HG02642 (cell line): ENCODE measurements at regions not wholly inside any gene's neighbourhood (a gene's known extent, or its start where the extent isn't known, plus 50 kb on each side); places are given as distances from the start of the nearest gene placed in this dataset.

Experiments
- ATAC-seq: cut with Tn5 transposase; IDR thresholded peaks from one replicate; pipeline ENCODE4 v1.9.1; 2021; ENCODE audit warnings: mild to moderate bottlenecking; ENCODE audit not compliant: unreplicated experiment, poor library complexity

DNA sequence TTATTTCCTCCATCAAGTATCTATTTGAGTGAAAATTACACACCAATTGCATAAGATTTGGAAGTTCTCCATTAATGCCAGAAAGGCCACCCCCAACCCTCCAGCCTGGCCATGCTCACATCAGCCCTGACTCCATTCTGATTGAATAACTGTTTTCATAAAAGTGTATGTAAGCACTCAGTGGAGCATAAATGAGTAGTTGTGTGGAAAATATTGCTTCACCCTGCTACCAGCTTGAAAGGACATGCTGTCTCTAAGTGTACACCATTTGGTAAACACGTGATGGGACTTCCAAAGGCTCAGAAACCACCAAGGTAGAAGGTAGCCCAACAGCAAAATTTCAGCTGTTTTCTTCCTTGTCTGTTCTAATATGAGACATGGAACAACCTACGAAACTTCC lies 393.8 kb downstream of the ZNF385D start:
- ATAC-seq, result no peak

GRCh38 chr3:21356402-21356801 lies 394.6 kb downstream of the ZNF385D start:
- no peak for ATAC-seq

DNA sequence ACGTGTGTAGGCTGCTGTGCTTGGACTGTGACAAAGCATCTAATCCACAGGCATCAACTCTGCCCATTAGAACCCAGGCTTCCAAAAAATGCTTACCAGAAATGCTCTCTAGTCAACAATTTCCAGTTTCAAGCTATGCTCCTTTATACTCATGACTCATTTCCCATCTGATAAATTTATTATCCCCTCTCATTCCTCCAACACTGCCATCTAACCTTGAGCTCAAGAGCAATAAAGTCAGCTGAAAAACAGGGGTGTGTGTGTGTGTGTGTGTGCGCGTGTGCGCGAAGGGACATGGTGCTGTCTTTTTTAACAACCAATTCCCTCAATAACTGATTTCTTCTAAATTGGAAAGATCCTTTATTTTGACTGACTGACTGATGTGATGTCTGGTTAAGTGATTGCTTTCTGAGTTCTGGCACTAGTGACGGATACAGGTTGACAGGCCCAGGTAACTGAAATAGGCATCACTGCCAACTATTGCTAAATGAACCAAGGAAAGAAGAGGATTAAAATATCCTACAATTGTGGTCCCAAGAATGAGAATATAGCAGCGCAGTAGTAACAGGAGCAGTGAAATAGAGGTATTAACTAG lies 405.5 kb downstream of the ZNF385D start:
- ATAC-seq, result no peak

GRCh38 chr3:21331857-21332256 lies 419.2 kb downstream of the ZNF385D start:
- no peak for ATAC-seq

DNA sequence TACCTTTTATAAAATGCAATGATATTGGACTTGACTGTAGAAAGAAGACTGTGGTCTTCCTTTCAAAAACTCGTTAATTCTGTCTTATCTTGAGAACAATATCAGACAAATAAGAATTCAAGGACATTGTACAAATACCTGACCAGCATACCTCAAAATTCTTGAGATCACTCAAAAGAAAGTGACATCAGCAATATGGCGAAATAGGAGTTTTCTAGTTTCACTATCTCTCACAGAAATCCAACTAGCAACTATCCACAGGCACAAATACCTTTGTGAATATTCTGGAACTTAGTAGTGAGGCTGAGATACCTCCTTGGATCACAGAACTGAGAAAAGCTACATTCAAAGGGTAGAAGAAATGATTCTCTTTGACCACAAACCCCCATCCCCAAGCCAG lies 419.7 kb downstream of the ZNF385D start:
- no peak for ATAC-seq

DNA sequence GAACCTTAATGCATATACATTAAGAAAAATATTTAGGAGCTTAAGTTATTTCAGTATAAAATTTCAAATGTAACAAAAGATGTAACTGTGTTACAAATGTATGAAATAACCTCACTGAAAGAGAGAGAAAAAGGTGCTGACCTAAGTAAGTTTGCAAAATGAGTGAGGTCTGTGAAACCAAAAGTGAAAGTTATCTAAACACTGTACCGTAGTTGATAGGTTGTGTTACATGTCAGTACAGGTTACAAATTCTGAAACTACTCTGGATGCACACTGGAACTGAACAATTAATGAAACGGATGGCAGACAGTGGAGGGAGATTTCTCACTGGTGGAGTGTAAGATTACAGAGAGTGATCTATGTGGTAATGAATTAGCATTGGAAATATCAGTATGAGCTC lies 420.7 kb downstream of the ZNF385D start:
- ATAC-seq, result peak; percentile 86

DNA sequence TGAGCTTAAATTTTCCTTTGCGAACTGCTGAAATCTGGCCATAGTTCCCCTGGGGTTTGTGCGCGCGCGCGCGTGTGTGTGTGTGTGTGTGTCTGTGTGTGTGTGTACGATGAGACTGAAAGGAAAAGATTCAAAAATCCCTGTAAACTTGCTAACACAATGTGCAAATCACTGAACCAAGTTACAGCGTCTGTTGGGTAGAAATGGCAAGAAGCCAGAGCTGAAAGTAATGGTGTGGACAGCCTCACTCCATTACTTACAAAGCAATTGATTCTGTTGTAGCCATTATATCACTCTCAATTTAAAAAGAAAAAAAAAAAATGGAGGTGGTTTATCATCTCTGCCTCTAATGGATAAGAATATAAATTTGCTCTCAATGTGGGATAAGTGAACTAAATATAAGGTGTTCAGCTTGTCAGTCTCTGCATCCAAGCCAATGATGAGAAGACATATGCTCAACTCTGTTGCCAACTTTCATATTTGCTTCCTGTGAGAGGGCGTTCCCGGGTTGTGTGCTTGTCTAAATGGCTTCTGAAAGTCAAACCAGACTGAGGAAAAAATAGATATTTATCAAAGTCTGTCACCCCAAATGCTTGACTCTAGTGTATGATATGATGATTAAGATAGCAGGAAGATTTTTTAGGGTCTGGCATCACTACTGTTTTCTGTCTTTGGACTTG lies 422.2 kb downstream of the ZNF385D start:
- ATAC-seq, result no peak

DNA sequence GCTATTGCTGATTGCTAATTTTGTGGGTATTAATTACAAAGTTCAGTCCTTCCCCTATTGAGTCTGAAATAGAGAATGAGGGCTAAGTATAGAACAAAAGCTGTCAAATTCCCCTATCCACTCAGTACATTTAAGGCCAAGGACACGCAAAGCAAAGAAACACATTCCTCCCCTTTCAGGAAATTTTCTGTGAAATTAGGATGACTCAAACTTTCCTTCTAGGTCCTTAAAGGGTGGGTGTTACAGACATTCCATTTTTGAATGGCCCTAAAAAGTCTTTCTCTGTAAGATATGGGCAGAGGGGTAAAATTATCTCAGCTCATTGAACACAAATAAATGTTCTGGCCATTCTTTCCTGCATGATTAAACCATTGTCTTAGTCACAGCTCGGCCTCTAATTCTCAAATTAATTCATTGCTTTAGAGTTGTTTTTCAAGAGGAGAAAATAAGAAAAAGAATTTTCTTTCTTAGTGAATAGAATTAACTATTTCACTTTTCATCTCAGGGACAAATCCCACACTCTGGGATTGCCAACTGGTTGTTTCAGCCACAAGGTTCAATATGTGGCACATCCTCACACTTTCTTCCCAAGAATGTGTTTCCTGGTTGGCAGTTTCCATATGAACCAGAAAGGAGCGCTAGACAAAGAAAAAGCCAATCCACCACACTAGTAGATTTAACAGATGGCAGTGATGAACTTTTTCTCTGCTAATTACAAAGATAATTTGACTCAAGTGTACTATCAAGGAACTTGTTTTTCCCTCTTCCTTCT lies 424.1 kb downstream of the ZNF385D start:
- no peak for ATAC-seq

- no peak for ATAC-seq
These were observed 436.3 kb downstream of the ZNF385D start for GRCh38 chr3:21314688-21315087.

- no peak for ATAC-seq
These were observed 440.1 kb downstream of the ZNF385D start for GRCh38 chr3:21310891-21311290.

DNA sequence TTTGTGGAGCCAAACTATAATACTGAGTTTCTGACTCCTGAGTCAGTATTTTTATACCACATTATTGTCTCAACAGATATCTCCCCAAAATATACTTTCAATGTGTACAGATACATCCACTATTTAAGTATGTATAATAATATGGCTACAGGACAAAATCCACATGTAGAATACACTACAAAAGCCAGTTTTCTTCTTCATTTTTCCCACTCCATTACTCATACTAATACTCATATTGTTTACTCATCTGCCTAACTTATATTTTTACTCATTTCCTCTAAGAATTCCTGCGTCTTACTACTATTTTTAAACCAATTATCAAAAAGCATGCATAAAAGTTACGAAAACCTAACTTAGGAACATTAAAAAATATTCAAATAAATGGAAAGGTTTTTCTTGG lies 440.8 kb downstream of the ZNF385D start:
- ATAC-seq, result no peak

GRCh38 chr3:21297304-21297703 lies 453.7 kb downstream of the ZNF385D start:
- no peak for ATAC-seq

DNA sequence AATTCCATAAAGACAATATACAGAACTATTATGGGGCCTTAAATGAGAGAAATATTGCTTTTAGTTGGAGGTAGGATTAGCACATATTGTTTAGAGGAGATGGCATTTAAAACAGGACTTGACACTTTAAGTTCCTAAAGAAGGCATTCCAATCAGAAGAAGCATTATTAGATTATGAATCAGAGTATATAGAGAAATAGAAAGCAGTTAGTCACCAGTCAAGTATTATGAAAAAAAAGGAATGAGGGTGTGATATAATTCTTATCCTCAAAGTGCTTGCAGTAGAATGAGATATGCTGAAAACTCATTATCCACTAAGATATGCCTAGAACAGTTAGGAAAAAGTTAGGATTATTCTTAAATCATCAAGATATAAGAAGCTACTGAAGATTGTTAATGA lies 456.2 kb downstream of the ZNF385D start:
- ATAC-seq, result no peak

DNA sequence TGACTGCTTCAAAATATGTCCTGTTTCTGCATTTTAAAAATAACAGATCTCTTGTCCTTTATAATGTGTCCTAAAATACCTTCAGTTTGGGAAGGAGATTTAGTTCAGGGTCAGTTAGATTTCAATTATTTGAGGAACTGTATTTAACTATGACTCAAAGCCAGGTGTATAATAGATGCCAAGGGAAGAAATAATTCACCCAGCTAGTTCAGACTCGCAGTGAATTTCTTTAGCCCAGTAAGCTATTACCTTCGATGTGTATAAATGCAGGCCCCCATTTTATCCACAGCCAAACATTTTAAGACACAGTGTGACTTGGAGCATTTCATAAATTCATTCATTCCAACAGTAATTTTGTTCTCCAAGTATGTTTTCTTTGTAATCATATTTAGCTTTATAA lies 458.0 kb downstream of the ZNF385D start:
- no peak for ATAC-seq

DNA sequence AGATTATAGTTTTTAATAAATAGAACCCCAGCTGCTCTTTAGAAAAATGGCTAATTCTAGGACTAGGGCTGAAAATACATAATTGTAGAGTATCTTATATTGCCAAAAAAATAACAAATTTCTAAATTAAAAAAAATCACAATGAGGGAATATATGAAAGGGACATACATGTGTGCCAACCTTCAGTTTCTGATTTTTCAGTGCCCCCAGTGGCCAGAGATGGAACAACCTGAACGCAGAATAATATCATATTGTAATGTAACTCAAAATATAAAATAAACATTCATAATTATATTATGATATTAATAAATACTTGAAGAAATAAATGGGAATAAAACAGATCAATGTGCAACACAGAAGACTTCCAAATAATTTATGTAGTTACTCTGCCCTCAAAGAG lies 460.5 kb downstream of the ZNF385D start:
- ATAC-seq, result no peak

GRCh38 chr3:21274079-21274571 lies 476.9 kb downstream of the ZNF385D start:
- no peak for ATAC-seq

DNA sequence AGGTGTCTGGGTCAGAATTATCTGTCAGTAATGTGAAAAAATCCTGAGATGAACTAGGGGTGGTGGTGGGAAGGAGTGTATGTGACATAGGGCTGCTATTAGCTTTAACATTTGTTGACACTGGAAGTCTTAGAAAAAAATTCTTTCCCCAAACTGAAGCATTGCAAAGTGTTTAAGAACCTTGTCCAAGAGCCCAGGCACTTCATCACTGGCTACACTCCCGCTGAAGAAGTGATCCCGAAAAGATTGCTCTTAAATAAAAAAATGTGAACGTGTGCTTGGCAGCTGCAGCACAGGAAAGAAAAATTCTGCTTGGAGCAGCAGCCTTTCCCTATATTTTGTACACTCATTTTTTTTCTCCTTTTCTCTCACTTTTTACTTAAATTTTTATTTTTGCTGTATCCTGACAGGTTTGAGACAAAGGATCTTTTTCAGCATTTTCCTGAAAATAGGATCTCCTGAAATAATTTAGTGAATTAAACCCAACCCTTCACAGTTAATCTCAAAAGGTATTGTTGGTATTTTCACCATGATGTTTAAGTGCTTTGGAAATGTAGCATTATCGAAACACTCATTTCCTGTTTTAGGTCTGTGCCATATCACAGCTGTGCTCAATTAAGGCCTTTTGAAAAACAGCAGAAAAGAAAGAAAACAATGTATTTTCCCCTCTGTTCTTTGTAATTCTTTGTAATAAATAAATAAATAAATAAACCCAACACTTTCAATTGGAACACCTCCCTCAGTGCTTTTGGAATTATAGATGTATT lies 477.6 kb downstream of the ZNF385D start:
- ATAC-seq, result no peak

DNA sequence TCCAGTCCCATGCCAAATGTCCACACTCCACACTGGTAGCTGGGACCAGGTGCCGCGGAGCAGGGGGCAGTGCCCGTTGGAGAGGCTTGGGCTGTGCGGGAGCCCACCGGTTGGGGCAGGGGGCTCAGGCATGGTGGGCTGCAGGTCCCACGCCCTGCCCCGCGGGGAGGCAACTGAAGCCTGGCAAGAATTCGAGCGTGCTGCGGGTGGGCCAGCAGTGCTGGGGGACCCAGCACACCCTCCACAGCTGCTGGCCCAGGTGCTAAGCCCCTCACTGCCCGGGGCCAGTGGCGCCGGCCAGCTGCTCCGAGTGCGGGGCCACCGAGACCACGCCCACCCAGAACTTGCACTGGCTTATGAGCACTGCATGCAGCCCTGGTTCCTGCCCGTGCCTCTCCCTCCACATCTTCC lies 479.4 kb downstream of the ZNF385D start:
- ATAC-seq, result no peak

DNA sequence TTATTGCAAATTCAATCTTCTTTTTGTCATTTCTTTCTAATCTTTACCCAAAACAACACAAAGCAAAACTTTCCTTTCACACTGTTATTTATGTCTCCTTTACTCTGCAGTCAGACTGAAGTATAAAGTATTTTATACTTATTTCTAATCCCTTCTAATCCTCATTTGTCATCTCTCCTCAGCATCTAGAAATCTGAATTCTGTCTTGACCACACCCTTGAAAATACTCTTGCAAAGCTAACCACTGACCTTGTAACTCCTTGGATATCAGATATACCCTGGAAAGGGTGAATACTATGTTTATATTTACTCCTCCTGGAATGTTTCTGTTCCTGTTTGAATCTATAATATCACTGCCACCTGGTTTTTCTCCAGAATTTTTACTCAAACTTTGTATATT lies 481.1 kb downstream of the ZNF385D start:
- ATAC-seq, result no peak

DNA sequence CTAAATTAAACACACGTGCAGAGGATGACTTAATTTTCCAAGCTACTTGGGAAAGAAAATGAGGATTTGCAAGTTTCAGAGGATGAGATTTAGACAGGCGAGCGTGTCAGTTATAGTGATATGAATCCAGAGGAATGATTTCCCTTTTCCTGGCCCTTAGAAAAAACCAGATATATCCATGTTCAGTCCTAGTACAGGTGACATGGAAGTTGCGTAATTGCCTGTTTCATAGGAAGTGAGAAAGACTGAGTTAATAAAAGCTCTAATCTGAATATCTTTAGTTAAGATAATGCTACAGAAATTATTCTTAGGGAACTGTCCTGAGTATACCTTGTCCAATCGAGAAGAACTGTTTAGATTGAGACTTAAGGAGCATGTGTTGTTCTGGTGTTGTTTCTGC lies 490.5 kb downstream of the ZNF385D start:
- ATAC-seq, result no peak

DNA sequence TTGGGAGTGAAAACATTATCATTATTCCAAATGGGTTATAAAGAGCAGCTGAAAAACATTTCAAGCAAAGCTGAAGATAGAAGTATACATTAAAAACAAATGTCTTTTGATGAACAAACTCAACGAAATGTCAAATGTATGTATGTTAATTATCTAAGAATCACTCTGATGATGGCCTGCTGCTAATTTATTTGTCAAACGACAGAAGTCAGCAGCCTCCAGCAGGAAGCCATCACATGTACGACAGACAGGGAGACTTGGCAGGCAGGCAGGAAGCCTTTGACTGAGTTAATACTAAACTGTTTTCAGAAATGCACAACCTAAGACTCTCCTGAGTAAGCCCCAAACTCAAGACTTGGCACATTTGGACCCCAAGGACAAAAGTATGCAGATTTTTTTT lies 491.1 kb downstream of the ZNF385D start:
- no peak for ATAC-seq
